NCI-H187 (cell line): ENCODE measurements at regions not wholly inside any gene's neighbourhood (a gene's known extent, or its start where the extent isn't known, plus 50 kb on each side); places are given as distances from the start of the nearest gene placed in this dataset.

Experiments
- DNase-seq, 2 experiments: peaks; one replicate each; lab custom pipeline; 2025; lab: John Stamatoyannopoulos, UW

DNA sequence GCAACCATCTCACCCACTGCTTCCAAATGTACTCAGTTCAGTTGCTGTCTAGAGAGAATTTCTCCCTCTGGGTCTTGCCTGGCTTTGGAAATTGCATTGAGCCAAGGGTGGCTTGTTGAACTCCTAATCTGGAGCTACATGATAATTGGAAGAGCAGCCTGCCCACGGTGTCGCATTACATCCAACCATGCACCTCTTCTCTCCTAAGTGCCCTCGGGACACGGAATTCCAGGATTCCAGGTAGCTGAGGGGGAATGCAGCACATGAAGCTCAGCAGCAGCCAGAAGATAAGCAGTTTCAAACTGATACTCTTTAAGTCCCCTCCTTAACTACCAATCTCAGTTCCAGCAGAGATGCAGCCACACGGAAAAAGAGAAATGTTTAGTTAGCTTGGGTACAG lies 509.4 kb upstream of the KLF4 start:
- DNase-seq, result peak in 1 of 2 experiments; percentile 7

DNA sequence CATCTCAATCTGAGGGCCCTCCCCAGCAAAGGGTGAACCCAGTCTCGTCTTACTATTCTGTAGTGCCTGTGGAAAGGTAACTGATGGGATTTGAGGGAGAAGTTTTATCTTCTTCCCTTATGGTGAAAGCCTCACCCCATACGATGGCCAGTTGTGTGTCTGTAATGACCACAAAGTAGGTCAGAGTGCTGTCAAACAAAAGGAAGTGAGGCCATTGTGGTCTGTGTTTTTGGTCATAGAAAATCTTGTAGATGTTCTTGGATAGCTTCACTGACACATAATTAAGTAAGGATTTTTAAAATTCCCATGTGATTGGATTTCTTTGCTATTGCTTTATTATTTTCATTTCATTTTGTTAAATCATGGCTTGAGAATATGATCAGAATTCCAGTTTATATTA lies 505.1 kb upstream of the KLF4 start:
- DNase-seq, result no peak

DNA sequence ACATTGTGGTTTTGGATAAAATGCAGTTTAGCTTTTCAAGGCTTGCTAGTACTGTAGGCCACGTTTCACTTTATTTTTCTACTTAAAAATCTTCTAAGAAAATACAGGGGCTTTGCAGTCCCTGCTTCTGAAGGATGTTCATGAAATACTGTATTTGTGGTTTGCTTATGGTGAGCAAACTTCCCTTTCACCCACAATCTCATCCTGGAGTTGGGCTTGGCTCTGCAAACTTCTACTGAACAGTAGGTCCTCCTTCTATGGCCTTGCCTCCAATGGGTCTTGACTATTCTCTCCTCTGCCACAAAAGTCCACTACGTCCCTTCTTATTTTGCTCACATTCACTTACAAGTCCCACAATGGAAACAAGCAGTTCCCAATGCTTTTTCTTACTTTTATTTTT lies 502.7 kb upstream of the KLF4 start:
- DNase-seq, result no peak

DNA sequence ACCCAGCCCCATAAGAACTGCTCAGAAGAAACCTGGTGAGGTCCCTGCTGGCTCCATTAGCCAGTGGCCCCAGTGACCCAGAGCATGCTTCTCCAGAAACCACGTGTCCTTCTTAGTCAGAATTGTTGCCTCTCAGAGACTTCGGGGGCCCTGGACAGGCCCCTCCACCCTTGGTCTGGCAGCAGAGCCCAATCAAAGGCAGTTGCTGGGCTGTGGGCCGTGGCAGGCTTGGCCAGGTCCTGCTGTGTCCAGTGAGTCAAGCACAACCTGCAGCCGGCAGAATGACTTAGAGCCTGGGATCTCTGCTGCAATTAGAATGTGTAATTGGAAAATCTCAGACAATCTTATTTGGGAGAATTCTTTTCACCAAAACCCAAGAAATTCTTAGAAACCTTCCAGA lies 502.0 kb upstream of the KLF4 start:
- DNase-seq, result no peak

DNA sequence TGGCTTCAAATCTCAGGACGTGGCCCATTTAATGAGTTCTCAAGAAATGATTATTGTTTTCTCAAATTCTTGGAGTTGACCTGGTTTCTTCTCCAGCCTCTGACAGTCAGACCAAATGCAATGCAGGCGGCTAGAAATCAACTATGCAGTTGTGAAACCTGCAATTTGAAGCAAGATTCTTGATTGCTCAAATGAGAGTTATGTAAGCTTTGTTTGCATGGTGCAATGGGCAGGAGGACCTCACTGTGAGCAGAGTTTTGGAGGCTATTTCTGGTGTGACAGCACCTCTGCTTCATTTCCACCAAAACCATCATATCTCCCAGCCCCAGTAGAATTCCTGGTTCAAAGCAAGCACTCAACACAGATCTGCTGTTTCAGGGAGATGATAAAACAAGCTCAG lies 500.0 kb upstream of the KLF4 start:
- no peak for DNase-seq

DNA sequence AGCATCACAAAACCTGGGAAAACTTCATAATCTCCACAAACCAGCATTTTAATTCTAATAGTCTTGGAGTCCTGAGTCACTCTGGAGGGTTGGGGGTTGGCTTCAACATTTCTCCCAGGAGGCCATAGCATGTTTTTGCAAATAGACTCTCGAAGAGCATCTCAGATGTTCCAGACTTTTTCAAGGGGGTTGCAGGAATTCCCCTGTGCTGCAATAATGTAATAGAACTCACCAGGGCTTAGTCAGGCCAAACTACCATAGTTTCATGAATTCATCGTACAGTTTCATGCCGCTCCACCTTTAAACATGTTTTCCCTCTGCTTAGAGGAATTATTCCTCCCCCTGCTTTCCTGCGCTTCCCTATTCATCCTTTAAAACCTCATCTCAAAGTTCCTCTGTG lies 499.5 kb upstream of the KLF4 start:
- DNase-seq, result no peak

DNA sequence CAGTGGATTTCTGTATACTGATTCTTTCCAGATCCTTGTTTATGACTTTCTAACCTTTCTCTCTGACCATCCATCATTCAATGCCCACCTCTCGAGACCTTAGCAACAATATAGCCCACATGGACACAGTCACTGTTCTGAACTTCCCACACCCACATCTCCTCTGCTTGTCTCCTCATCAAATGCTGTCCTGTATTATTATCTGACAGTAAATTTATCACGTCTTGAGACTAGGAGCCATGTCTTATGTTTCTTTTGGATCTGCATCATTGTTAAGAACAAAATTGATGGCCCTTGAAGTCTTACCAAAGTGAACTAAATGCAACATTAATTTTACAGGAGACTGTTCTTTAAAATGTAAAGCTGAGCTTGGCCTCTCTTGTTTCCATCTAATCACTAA lies 495.4 kb upstream of the KLF4 start:
- no peak for DNase-seq

DNA sequence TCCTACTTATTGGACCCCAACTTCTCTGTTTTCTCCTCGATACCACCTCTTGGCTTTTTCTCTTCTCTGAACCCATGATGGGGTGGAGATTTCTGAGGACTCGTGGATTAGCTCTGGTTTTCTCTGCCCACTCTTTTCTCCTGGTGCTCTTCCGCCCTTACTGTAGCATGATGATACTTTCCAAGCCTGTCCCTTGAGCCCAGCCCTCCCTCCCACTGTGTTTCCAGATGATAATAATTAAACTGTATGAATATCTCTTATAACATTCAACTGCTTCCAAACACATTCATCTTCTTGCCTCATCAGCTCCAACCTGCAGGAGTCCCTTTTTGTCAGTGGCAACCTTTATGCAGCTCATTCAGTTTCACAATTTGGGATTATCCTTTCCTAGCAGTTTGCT lies 494.2 kb upstream of the KLF4 start:
- DNase-seq, result no peak

DNA sequence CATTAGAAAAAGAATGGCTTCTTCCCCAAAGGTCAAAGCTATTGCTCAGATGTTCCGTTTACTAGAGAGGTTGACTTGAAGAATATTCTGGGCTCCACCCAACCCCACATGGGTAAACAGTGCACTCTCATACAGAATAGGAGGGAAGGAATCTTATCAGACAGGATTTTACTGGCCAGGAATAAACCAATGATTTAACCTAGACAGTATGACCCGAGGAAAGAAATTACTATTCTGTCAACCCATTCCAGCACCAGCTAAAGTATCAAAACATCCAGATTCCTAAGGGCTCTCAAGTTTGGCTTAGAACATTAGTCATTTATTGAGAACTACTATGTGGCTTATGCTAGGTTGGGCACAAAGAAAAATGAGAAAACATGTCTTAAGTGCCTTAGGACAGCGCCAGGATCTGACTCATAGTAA lies 493.6 kb upstream of the KLF4 start:
- no peak for DNase-seq

DNA sequence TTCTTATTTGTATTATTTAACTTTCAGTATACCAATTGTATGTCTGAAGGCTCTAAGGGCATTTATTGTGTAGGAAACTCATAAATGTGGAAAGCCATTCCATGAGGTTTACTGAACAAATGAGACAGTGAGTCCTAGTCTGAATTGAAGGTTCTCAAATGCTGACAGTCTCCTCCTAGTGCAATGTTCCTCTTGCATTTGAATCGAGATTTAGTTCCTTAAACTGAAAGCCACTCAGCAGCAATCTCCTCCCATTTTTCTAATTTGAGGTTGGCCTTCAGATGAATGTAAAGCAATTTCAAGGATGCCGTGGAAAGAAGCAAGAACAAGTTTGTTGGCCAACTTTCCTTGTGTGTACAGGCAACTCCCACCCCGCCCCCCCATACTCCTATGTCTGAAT lies 493.2 kb upstream of the KLF4 start:
- no peak for DNase-seq

DNA sequence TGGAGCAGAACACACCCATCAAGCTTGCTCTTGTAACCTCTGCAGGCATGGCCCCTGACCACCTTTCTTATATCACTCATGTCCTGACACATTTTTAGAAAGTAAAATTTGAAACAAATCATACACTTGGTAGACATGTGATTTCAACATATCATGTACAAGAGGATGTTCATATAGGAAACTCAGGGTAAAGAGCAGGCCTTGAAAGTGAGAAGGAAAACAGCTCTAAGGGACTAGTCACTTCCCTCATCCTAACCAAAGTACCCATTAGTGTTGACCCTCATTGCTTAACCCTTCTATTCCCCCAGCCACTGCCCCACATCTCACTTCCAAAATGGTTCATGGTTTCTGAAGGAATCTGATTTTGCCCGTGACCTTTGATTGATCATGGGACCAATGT lies 492.4 kb upstream of the KLF4 start:
- DNase-seq, result no peak

DNA sequence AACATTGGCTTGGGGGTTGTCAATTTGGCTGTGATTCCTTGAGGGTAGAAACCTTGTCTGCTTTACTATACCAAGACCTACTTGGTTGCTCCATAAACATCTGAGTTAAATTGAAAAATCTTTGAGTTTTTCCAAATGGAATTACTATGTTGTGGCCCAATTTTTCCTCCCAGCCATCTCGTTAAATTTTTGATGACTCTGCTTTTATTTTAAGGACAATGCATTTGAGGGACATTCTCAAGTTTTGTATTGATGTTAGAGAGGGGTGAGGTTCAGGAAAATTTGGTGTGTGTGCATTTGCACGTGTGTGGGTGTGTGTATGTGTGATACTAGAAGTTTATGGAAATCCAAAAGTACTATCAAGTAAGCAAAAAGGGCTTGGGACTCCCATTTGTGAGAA lies 491.4 kb upstream of the KLF4 start:
- DNase-seq, result no peak

DNA sequence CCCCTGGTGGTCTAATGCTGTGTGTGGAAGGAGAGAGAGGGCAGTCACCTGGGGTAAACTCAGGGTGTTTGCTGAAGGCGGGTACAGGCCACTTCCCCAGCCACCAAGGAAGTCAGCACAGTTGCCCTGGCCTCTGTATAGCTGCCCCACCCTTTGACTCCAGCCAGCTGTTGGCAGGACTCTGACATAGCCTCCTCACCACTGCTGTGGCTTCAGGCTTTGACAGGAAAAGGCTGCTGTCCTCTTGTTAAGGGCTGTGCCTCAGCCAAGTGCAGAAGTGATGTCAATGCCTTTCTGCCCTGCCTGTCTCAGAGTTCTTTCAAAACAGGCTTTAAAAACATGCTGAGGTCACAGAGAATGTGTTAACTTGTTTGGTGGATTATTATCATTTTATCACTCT lies 487.2 kb upstream of the KLF4 start:
- DNase-seq, result no peak

DNA sequence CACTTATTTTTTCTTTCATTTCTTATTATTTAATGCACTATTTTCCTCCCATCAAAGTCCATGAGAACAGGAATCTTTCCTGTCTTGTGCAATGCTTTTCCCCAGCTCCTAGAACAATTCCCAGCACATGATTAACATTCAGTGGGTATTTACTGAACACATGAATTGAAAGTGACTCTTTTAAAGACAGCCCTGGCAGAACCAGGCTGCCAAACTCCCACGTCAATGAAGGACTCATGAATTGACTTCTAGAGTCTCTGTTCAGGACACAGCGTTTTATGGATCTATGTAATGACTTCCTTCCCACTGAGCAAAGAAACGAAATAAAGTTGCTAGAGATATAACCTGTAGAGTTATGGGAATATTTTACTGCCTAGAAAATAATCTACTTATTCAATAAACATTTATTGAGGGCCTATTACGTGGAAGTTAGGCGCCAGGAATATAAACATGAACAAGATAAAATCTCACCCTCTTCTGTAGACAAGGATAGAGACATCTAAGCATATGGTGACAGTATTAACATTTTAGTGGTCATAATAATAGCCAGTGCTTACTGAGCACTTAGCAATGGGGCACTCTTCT lies 485.9 kb upstream of the KLF4 start:
- no peak for DNase-seq

DNA sequence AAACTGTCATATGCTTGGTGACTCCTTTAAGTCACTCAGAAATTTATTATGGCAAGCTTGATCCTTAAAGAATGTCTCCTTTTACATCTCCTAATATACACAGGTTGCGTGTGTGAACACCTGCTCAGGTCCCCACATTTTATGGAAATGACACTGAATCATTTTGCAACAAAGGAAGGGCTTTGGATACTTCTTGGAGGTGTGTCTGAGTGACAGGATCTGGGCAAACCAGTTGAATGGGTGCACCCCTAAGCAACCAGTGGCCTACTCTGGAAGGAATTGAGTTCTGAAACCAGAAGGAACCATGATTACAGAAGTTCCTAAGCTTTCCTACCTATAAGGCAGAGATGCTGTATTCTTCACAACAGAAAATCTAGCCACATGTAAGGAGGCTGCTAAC lies 483.9 kb upstream of the KLF4 start:
- DNase-seq, result no peak

DNA sequence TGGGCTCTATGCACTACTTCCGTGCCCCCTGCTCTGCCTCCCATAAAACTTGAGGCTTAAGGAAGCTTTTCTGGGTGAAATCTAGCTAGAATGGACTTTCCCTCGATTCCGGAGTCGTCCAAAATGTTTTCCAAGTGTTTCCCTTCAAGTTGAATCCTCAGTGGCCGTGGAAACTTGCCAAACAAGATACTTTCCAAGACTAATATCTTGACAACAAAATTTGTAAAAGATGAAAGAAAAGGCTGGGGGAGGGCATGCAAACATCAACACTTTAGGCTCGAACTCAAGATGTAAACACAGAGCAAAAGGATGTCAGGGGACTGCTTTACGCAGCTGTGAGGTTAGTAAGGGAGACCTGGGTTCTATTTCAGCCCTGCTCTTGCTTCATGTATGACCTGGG lies 482.8 kb upstream of the KLF4 start:
- no peak for DNase-seq

DNA sequence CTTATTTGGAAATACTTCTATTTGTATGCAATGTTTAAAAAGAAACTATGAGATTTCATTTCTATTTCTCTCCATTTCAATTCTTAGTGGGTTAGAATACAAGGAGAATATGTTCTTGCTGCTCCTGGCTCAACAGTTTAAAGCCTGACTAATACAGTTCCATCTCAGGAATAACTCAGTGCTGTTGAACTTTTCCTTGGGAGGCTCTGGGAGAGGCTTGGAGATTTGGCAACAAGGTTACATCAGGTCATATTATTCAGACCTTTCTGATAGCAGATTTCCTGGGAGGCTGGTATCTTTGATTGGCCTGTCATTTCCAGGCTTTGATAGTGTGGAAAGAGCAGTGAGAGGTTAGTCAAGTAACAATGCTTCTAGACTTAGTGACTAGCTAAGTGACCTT lies 481.7 kb upstream of the KLF4 start:
- no peak for DNase-seq

DNA sequence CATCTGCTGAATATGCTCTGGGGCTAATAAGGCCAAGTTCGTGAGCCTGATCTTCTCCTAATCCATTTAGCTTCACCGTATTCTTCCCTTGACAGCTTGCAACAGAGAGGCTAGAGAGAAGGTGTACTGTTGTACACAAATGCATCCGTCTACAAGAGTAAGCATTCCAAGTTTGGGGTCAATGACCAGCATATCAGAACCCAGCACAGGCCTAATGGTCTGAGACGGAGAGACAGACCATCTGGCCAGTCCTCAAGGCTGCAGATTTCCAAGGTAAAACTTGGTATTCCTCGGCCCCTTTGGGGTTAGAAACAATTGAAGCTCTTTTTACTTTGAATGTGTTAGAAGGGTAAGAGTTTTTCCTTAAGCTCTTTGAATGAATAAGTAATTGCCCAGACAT lies 481.2 kb upstream of the KLF4 start:
- no peak for DNase-seq

DNA sequence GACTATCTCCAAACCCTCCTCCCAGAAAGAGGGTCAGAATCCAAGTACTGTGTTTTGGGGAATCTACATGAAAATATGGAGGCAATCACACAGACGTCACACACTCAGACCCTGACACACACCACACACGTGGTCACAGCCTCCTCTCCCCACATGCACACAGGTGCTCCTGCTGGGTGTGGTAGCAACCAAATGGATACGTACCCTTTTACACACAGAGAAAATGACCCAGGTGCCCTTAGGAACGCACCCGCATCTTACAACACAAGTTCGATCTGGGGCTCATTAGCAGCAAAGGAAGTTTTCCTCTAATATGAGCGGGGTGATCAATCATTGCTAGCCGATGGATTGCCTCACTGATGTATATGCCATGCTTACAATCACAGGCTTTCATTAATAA lies 480.2 kb upstream of the KLF4 start:
- no peak for DNase-seq

DNA sequence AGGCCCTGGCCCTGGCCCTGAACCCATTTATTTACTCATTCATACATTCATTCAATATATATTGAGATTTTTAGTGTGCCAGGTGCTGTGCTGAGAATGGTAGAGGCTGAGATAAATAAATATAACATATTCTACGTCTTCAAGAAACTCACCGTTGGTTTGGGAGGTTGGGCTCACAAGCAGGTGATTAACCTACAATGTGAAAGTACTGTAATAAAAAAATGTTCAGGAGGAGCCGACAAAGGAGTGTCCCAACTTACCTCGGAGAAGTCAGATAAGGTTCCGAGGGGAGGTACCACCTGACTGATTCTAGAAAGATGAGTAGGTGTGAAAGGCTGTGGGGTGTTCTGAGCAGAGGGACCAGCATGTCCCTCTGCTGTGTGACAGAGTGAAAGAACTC lies 479.6 kb upstream of the KLF4 start:
- DNase-seq, result no peak

DNA sequence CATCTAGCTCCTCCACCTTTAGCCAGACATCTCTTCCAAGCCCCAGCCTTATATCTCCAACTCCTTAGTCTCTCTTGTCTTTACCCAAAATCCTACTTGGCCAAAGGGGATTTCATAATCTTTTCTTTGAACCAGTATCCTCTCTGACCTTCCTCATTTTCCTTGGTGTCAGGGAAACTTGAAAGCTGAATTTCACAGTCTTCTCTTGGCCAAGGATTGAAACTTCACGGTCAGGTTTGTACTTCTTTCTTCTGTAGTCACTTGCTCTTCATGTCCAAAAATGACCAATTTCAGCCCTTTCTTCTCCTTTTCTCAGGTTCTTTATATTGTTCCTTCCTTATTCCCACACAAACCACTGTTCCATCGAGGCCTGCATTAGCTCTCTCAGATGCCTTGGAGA lies 473.7 kb upstream of the KLF4 start:
- DNase-seq, result no peak

DNA sequence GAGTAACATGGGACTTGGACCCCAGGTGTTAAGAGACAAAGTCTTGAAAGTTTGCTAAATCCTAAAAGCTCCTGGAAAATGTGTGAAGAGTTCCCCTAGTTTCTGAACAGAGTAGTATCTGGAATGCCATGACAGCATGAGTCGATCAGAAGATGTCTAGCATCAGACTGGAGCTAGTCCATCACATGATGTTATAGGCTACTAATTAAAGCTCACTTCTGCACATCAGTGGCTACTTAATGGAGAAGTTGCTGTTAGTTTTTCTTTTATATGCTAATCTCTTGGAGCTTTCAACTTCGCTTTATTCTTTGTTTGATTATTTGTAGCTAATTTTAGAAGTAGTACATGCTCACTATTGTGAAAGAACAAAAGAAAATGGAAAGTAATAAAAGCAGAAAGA lies 471.3 kb upstream of the KLF4 start:
- no peak for DNase-seq

DNA sequence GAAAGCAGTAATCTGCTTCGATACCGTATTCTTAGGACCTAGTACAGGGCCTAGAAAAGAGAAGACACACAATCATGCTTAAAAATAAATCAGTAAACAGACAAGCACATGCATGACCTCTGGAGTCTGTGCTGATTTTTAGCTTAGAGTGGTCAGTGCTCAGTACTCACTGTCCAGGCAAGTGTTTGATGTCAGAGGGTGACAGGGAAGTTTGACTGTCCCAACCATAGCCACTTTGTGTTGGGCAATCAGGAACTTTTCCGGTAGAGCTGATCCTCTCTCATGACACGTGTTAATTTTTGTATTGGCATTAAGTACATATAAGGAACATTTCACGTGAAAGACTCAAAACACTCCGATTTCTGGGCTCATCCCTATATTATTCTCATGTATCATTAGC lies 464.7 kb upstream of the KLF4 start:
- DNase-seq, result no peak

DNA sequence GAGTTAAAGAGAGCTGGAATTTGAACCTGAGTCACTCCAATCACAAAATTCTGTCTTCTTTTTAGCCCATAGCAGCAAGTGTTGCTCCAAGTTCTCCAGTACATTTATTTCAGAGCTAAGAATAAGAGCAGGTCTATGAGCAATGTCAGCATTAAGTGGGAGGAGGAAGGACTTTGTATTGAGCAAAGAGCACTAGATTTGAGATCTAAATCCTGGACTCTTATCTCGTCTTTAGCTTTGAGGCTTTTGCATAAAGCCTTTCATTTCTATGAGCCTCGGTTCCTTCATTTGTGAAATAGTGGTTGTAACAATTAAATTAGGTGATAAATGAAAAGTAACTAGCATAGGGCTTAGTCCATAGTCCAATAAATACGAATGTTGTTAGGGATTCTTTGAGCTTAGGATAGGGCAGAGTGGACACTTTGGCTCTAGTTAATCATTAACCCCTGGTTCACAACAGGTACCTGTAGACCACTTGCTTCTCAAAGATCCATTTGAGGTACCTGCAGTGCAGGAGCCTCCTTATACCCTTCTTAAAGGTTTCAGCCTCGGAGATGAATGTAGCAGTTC lies 464.1 kb upstream of the KLF4 start:
- DNase-seq, result no peak

DNA sequence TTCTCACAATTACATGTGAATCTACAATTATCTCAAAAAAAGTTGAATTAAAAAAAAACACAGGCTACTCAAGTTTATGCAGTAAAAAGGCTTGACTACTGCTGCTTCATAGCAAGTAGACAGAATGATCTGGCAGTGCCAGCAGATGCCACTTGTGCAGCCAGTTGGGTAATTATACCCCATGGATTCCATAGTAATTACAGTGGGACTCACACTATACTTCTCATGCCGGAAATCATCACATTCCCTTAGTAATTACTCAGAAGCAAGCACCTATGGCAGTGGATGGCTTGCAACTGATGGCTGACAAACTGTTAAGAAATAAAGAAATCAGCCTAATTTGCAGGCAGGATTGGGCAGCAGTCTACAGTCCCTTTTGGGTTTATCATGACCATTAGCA lies 463.2 kb upstream of the KLF4 start:
- DNase-seq, result no peak
